C4-2B (cell line): ENCODE measurements at regions not wholly inside any gene's neighbourhood (a gene's known extent, or its start where the extent isn't known, plus 50 kb on each side); places are given as distances from the start of the nearest gene placed in this dataset.

Experiments used
- ZFX ChIP-seq: fragments of 450-650 bp; IDR thresholded peaks from 2 replicates; pipeline ENCODE4 v1.6.1; 2017
- TF ChIP-seq, protein P1 (sequence below): fragments of 450-650 bp; conservative IDR thresholded peaks from 2 replicates; pipeline ENCODE4 v1.5.1; 2017; ENCODE audit warnings: mild to moderate bottlenecking

DNA sequence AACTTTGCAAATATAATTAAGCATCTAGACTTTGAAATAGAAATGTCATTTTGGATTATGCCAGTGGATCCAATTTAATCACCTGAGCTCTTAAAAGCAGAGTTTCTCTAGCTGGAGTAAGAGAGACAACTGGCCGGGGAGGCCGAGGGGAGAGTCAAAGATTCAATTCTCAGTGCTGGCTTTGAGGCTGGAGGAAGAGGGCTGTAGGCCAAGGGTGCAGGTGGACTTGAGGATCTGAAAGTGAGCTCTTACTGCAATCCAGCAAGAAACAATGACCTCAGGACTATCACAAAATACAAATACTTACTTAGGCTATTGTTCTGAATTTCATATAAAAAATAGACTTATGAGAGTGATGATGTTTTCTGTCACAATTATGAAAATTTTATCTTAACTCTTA lies 814.5 kb downstream of the CBLN2 start:
- TF ChIP-seq, protein P1, sequence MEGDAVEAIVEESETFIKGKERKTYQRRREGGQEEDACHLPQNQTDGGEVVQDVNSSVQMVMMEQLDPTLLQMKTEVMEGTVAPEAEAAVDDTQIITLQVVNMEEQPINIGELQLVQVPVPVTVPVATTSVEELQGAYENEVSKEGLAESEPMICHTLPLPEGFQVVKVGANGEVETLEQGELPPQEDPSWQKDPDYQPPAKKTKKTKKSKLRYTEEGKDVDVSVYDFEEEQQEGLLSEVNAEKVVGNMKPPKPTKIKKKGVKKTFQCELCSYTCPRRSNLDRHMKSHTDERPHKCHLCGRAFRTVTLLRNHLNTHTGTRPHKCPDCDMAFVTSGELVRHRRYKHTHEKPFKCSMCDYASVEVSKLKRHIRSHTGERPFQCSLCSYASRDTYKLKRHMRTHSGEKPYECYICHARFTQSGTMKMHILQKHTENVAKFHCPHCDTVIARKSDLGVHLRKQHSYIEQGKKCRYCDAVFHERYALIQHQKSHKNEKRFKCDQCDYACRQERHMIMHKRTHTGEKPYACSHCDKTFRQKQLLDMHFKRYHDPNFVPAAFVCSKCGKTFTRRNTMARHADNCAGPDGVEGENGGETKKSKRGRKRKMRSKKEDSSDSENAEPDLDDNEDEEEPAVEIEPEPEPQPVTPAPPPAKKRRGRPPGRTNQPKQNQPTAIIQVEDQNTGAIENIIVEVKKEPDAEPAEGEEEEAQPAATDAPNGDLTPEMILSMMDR = no peak
- no peak for TF ChIP-seq ZFX
